NB4 (cell line): ENCODE measurements at regions not wholly inside any gene's neighbourhood (a gene's known extent, or its start where the extent isn't known, plus 50 kb on each side); places are given as distances from the start of the nearest gene placed in this dataset.

Source experiments
- DNase-seq: peaks from one replicate; pipeline ENCODE4 v3.0.0; 2010; ENCODE audit warnings: low read depth
- H3K4me3 ChIP-seq: one replicate; pipeline ENCODE4 v1.5.1; 2011; ENCODE audit warnings: mild to moderate bottlenecking, low read depth, low read length, moderate library complexity
- CTCF ChIP-seq: IDR thresholded peaks from one replicate; pipeline ENCODE4 v1.5.1; 2012; ENCODE audit warnings: low read depth, low read length
- MAX ChIP-seq: IDR thresholded peaks from 2 replicates; pipeline ENCODE4 v1.6.1; 2011; ENCODE audit warnings: low read depth, low read length
- MYC ChIP-seq: IDR thresholded peaks from 2 replicates; pipeline ENCODE4 v1.6.1; 2011; ENCODE audit warnings: low read depth, low read length
- POLR2A ChIP-seq: IDR thresholded peaks from 2 replicates; pipeline ENCODE4 v1.6.1; 2011; ENCODE audit warnings: mild to moderate bottlenecking; ENCODE audit not compliant: insufficient read length; ENCODE audit errors: extremely low read depth

- no peak for DNase-seq
- no peak overlapping the region for H3K4me3 ChIP-seq
- TF ChIP-seq MYC (no peak), CTCF (no peak), MAX (no peak), POLR2A (no peak)
These were observed 177.2 kb upstream of the TUT7 start for GRCh38 chr9:86531273-86531970.

GRCh38 chr9:86529496-86530275 lies 175.5 kb upstream of the TUT7 start:
- TF ChIP-seq POLR2A (no peak), MYC (no peak), MAX (no peak), CTCF (no peak)
- DNase-seq = no peak
- no peak overlapping the region for H3K4me3 ChIP-seq

- TF ChIP-seq POLR2A (no peak), CTCF (no peak), MYC (no peak), MAX (no peak)
- no peak for DNase-seq
These were observed 171.8 kb upstream of the TUT7 start for GRCh38 chr9:86526021-86526420.

GRCh38 chr9:86525182-86525581 lies 171.0 kb upstream of the TUT7 start:
- TF ChIP-seq CTCF (no peak), MAX (no peak), MYC (no peak), POLR2A (no peak)
- H3K4me3 ChIP-seq = no peak overlapping the region
- DNase-seq = no peak

More at GRCh38 chr9:86526021-86526420, 171.8 kb upstream of the TUT7 start:
- no peak overlapping the region for H3K4me3 ChIP-seq

GRCh38 chr9:86521977-86522376 lies 167.8 kb upstream of the TUT7 start:
- TF ChIP-seq CTCF = no peak
- no peak for TF ChIP-seq POLR2A
- TF ChIP-seq MYC = no peak
- TF ChIP-seq MAX = no peak
- DNase-seq = no peak
- H3K4me3 ChIP-seq = no peak overlapping the region
